ENCODE measurements at regions not wholly inside any gene's neighbourhood (a gene's known extent, or its start where the extent isn't known, plus 50 kb on each side); places are given as distances from the start of the nearest gene placed in this dataset.

- Histone ChIP-seq H3K36me3 (no peaks in the 10 kb centered on the region), H3K27ac (no peak overlapping the region), H3K9me3 (no peaks in the 10 kb centered on the region), H3K9ac (ENCODE audit: low read depth in 2 of 2, low read length in 2 of 2) (no peak overlapping the region), H3K27me3 (no peaks in the 10 kb centered on the region), H3K4me3 (no peak overlapping the region), H3K4me1 (no peaks in the 10 kb centered on the region)
- DNase-seq = peak; percentile 52
- no peak for TF ChIP-seq CTCF (IDR thresholded peaks at IDR 0.05)
- intact Hi-C loops (cut with DNase I) = no loop called here
Observed at GRCh38 chr6:23728707-23729106, 397.3 kb upstream of the NRSN1 start.

GRCh38 chr6:23731609-23732008 is 394.4 kb upstream of the NRSN1 start:
- no peaks in the 10 kb centered on the region for H3K4me1 ChIP-seq
- intact Hi-C loops (cut with DNase I) = no loop called here
- no peak overlapping the region for H3K9ac ChIP-seq (ENCODE audit: low read depth in 2 of 2, low read length in 2 of 2)
- H3K27ac ChIP-seq = no peak overlapping the region
- H3K9me3 ChIP-seq = no peaks in the 10 kb centered on the region
- H3K4me3 ChIP-seq = no peak overlapping the region
- no peak for TF ChIP-seq CTCF (IDR thresholded peaks at IDR 0.05)
- no peak for DNase-seq
- no peaks in the 10 kb centered on the region for H3K27me3 ChIP-seq
- H3K36me3 ChIP-seq = no peaks in the 10 kb centered on the region

- H3K4me1 ChIP-seq = no peaks in the 10 kb centered on the region
- no peak overlapping the region for H3K9ac ChIP-seq (ENCODE audit: low read depth in 2 of 2, low read length in 2 of 2)
- no peaks in the 10 kb centered on the region for H3K9me3 ChIP-seq
- H3K27ac ChIP-seq = no peak overlapping the region
- no peak for DNase-seq
- no peaks in the 10 kb centered on the region for H3K36me3 ChIP-seq
- no peaks in the 10 kb centered on the region for H3K27me3 ChIP-seq
- no peak overlapping the region for H3K4me3 ChIP-seq
- no peak for TF ChIP-seq CTCF (IDR thresholded peaks at IDR 0.05)
- intact Hi-C loops (cut with DNase I) = no loop called here
Observed at GRCh38 chr6:23732521-23732920, 393.5 kb upstream of the NRSN1 start.

- intact Hi-C loops (cut with DNase I) = no loop called here
- H3K9ac ChIP-seq (ENCODE audit: low read depth in 2 of 2, low read length in 2 of 2) = no peak overlapping the region
- H3K36me3 ChIP-seq = no peaks in the 10 kb centered on the region
- no peak for DNase-seq
- H3K27ac ChIP-seq = no peak overlapping the region
- H3K9me3 ChIP-seq = no peaks in the 10 kb centered on the region
- no peak overlapping the region for H3K4me3 ChIP-seq
- no peaks in the 10 kb centered on the region for H3K27me3 ChIP-seq
- no peaks in the 10 kb centered on the region for H3K4me1 ChIP-seq
- no peak for TF ChIP-seq CTCF (IDR thresholded peaks at IDR 0.05)
Observed at GRCh38 chr6:23735151-23735550, 390.9 kb upstream of the NRSN1 start.

GRCh38 chr6:23736577-23736976 is 389.4 kb upstream of the NRSN1 start:
- H3K36me3 ChIP-seq = no peaks in the 10 kb centered on the region
- no peaks in the 10 kb centered on the region for H3K27me3 ChIP-seq
- no peaks in the 10 kb centered on the region for H3K4me1 ChIP-seq
- intact Hi-C loops (cut with DNase I) = no loop called here
- H3K27ac ChIP-seq = no peak overlapping the region
- no peak overlapping the region for H3K9ac ChIP-seq (ENCODE audit: low read depth in 2 of 2, low read length in 2 of 2)
- TF ChIP-seq CTCF (IDR thresholded peaks at IDR 0.05) = no peak
- H3K4me3 ChIP-seq = no peak overlapping the region
- DNase-seq = no peak
- H3K9me3 ChIP-seq = no peaks in the 10 kb centered on the region

- no peak for TF ChIP-seq CTCF (IDR thresholded peaks at IDR 0.05)
- no peak for DNase-seq
- Histone ChIP-seq H3K27ac (no peak overlapping the region), H3K4me1 (no peaks in the 10 kb centered on the region), H3K9me3 (no peaks in the 10 kb centered on the region), H3K27me3 (no peaks in the 10 kb centered on the region), H3K36me3 (no peaks in the 10 kb centered on the region), H3K4me3 (no peak overlapping the region), H3K9ac (ENCODE audit: low read depth in 2 of 2, low read length in 2 of 2) (no peak overlapping the region)
- intact Hi-C loops (cut with DNase I) = no loop called here
Observed at GRCh38 chr6:23747239-23747638, 378.8 kb upstream of the NRSN1 start.
